Natural killer cell treated with Interleukin-12 subunit alpha and Interleukin-12 subunit beta and Interleukin-15 and Interleukin-18, amount 100 ng/mL, for 72 hours (primary cell): ENCODE measurements at regions not wholly inside any gene's neighbourhood (a gene's known extent, or its start where the extent isn't known, plus 50 kb on each side); places are given as distances from the start of the nearest gene placed in this dataset.
"Not testable (repeated sequence)": the region's sequence is repeated elsewhere in the genome, so short reads cannot be mapped to it uniquely, and the experiment has no call there.

Experiments
- ATAC-seq, 2 donors: fragments of 150-1000 bp; cut with Tn5 transposase in 1 of 2; sonication (Bioruptor Pico), chemical (Tn5 transposase) in 1 of 2; 2 replicates each; pipeline ENCODE4 v1.10.0; 2021
- DNase-seq: peaks from one replicate; pipeline ENCODE4 v3.0.0; 2022; ENCODE audit warnings: low spot score
- H3K27ac Mint-ChIP-seq, 2 donors: 1 replicate in 1 of 2; 2 replicates in 1 of 2; pipeline ENCODE4 v1.8.0; 2022; ENCODE audit warnings: mixed read lengths in 2 of 2, mild to moderate bottlenecking in 1 of 2, moderate library complexity in 1 of 2
- H3K27me3 Mint-ChIP-seq, 2 donors: 1 replicate in 1 of 2; 2 replicates in 1 of 2; pipeline ENCODE4 v1.8.0; 2022; ENCODE audit warnings: mixed read lengths in 2 of 2
- H3K36me3 Mint-ChIP-seq: one replicate; pipeline ENCODE4 v1.8.0; 2022; ENCODE audit warnings: mixed read lengths
- H3K4me1 Mint-ChIP-seq, 2 donors: 1 replicate in 1 of 2; 2 replicates in 1 of 2; pipeline ENCODE4 v1.8.0; 2022; ENCODE audit warnings: low read depth in 2 of 2, mixed read lengths in 2 of 2, mild to moderate bottlenecking in 1 of 2
- H3K4me3 Mint-ChIP-seq: one replicate; pipeline ENCODE4 v1.8.0; 2022; ENCODE audit warnings: mixed read lengths
- H3K9me3 Mint-ChIP-seq: 2 replicates; pipeline ENCODE4 v1.8.0; 2022; ENCODE audit warnings: mixed read lengths

DNA sequence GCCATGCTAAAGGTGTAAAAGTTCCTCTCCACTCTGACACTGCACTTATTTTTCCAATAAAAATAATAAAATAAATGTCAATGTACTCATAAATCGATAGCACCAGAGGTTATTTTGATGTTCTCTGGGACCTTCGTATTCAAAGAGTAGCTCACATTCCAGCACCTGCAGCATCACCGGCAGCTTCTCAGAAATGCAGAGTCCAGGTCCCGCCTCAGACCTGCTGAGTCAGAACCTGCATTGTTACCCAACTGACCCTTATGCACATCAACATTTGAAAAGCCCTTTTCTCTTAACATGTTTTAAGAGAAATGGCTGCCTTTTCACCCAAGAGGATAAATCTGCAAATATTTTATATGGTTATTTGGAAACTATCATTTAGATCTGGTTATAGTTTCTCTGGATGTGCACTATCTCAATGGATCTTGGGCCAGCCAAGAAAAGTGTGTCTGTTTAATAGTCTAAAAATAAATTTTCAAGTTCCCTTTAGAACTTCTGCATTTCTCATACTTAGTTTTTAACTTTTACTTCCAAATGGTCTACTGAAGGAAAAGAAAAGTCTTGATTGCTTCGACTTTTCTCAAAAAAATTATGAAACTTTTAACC is 216.2 kb upstream of the PRDM1 start:
- Mint-ChIP-seq H3K4me1 (peaks cover 1 to 9% of the 10 kb centered on the region in 2 donors), H3K27ac (no peak overlapping the region), H3K36me3 (no peaks in the 10 kb centered on the region), H3K27me3 (peaks cover 29 to 34% of the 10 kb centered on the region in 2 donors), H3K4me3 (no peak overlapping the region), H3K9me3 (peaks cover 8% of the 10 kb centered on the region)
- ATAC-seq = no peak
- DNase-seq = no peak

DNA sequence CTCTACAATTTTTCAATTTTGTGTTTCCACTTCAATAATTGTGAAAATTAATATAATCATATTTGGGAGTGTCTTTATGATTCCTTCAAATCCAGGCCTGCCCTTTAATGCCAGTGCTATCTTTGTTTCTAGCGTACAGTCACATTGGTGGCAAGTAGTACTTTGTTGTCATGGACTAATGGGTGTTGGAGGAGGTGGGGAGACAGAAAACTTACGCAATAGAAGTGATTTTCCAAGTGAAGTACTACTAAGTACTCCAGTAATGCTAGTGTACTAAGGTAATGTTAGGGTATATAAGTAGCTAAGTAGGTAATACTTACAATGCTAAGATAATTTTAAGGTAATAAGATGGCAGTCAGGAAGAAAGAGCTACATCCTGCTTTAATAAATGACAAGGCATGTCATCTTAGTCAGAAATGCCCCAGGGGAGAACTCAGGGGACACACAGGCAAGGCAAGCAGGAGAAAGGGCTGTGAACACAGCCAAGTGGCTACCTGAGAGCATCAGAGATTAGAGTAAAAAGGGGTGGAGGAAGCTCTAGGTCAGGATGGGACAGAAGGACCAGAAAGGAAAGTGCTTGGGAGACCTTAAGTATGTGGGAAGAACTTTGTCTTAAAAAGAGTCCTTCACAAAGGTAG is 217.2 kb upstream of the PRDM1 start:
- no peak overlapping the region for H3K27ac Mint-ChIP-seq
- H3K9me3 Mint-ChIP-seq = peaks cover 8% of the 10 kb centered on the region
- H3K4me1 Mint-ChIP-seq = peaks cover 0 to 9% of the 10 kb centered on the region in 2 donors
- DNase-seq (no peak), ATAC-seq (no peak)
- H3K4me3 Mint-ChIP-seq = no peak overlapping the region
- no peaks in the 10 kb centered on the region for H3K36me3 Mint-ChIP-seq
- H3K27me3 Mint-ChIP-seq = peaks cover 33 to 37% of the 10 kb centered on the region in 2 donors

DNA sequence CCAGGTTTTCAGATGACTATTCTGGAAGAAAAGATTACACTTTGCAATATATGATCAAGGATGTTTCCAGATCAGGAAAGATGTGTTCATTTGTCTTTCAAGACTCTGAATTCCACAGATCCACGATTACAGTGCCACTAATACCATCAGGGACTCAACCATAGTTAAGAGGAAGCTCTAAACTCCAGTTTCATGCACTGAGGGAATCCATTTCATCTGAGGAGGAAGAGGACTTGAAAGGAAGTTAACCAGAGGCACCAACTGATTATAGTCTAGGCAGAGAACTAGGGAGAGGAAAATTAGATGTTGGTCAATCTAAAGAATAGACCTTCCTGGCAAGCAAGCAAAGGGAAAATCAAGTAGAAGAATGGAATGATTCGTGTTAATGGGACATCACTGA is 218.3 kb upstream of the PRDM1 start:
- Mint-ChIP-seq H3K27ac (no peak overlapping the region), H3K9me3 (peaks cover 8% of the 10 kb centered on the region), H3K4me3 (no peak overlapping the region), H3K27me3 (peaks cover 37% of the 10 kb centered on the region in 2 donors), H3K4me1 (no peaks in the 10 kb centered on the region), H3K36me3 (no peaks in the 10 kb centered on the region)
- ATAC-seq (no peak), DNase-seq (no peak)

DNA sequence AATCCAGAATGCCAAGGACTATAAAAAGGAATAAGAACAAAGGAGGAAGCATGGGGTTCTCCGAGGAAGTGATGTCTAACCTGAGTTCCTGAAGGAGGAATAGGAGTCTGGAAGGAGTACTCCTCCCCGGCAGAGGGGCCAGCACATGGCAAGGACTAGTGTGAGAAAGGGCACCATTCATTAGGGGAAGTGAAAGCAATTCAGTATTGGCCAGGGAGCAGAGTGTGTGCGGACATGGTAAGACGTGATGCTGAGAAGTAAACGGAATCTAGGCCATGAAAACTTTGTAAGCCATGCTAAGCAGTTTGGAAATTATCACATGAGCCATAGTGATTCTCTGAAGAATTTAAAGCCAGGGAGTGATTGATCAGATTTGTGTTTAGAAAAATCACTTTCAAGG is 218.9 kb upstream of the PRDM1 start:
- H3K9me3 Mint-ChIP-seq = peaks cover 8% of the 10 kb centered on the region
- no peaks in the 10 kb centered on the region for H3K4me1 Mint-ChIP-seq
- H3K27me3 Mint-ChIP-seq = peaks cover 35 to 37% of the 10 kb centered on the region in 2 donors
- H3K36me3 Mint-ChIP-seq = no peaks in the 10 kb centered on the region
- ATAC-seq (no peak), DNase-seq (no peak)
- no peak overlapping the region for H3K27ac Mint-ChIP-seq
- H3K4me3 Mint-ChIP-seq = no peak overlapping the region

DNA sequence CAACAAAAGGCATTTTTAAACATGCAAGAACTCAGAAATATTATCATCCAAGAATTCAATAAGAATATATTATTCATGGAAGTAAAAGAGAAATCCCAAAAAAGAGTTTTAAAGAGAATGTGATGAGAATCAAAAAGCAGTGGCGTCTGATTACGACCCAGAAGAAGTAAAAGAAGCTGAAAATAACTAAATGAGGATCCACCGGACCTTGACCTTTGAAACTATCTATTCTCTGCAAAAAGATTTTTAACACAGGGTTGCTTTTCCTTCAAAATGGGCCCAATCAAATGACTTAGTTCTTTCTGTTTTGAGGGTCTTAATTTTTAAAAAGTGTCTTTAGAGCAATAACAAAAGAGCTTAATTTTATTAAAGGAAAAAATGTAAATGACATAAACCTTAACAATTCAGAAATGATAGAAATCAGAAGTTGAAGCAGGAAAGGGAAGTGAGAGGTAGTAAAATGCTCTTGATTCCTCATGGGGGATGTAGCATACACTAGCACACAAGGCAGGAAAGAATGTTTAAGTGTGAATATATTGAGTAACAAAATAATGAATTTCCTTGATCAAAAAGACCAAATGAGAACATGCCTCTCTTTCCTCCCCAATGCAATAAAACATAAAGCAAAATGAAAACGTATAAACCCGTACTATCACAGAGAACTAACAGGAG is 223.1 kb upstream of the PRDM1 start:
- Mint-ChIP-seq H3K27ac (no peak overlapping the region), H3K4me3 (no peak overlapping the region), H3K4me1 (no peaks in the 10 kb centered on the region), H3K9me3 (peaks cover 7% of the 10 kb centered on the region), H3K36me3 (no peaks in the 10 kb centered on the region), H3K27me3 (peaks cover 26 to 30% of the 10 kb centered on the region in 2 donors)
- ATAC-seq = no peak
- no peak for DNase-seq

DNA sequence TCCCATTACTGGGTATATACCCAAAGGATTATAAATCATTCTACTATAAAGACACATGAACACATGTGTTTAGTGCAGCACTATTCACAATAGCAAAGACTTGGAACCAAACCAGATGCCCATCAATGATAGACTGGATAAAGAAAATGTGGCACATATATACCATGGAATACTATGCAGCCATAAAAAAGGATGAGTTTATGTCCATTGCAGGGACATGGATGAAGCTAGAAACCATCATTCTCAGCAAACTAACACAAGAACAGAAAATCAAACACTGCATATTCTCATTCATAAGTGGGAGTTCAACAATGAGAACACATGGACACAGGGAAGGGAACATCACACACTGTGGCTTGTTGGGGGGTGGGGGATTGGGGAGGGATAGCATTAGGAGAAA is 225.2 kb upstream of the PRDM1 start:
- not testable (repeated sequence) for ATAC-seq, H3K4me1 Mint-ChIP-seq, H3K9me3 Mint-ChIP-seq, H3K36me3 Mint-ChIP-seq, H3K4me3 Mint-ChIP-seq, DNase-seq, H3K27ac Mint-ChIP-seq
- peaks cover 13 to 16% of the 10 kb centered on the region in 2 donors for H3K27me3 Mint-ChIP-seq

DNA sequence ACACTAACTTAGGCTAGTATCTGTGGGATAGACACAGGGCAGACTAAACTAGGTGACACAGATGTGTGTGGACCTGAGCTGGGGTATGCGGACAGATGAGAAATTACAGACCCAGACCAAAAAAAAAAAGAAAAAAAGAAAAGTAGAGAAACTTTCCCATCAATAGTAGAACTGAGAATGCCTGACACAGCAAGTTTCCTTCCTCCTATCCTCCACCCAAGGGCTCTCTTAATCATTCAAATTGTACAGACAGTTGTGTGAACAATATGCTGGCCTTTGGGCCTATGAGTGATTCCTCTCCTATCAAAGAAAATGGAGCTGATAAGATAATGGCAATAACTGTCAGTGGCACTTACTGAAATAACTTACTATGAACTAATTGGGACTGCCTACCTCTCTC is 226.7 kb upstream of the PRDM1 start:
- Mint-ChIP-seq H3K27me3 (peaks cover 5 to 7% of the 10 kb centered on the region in 2 donors), H3K27ac (no peak overlapping the region), H3K9me3 (no peaks in the 10 kb centered on the region), H3K36me3 (no peaks in the 10 kb centered on the region), H3K4me3 (no peak overlapping the region), H3K4me1 (no peaks in the 10 kb centered on the region)
- no peak for DNase-seq
- ATAC-seq = no peak

DNA sequence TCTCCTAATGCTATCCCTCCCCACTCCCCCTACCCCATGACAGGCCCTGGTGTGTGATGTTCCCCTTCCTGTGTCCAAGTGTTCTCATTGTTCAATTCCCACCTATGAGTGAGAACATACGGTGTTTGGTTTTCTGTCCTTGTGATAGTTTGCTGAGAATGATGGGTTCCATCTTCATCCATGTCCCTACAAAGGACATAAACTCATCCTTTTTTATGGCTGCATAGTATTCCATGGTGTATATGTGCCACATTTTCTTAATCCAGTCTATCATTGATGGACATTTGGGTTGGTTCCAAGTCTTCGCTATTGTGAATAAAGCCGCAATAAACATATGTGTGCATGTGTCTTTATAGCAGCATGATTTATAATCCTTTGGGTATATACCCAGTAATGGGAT is 227.5 kb upstream of the PRDM1 start:
- not testable (repeated sequence) for DNase-seq, H3K4me1 Mint-ChIP-seq, H3K27ac Mint-ChIP-seq, H3K36me3 Mint-ChIP-seq, H3K4me3 Mint-ChIP-seq, H3K27me3 Mint-ChIP-seq, H3K9me3 Mint-ChIP-seq, ATAC-seq

DNA sequence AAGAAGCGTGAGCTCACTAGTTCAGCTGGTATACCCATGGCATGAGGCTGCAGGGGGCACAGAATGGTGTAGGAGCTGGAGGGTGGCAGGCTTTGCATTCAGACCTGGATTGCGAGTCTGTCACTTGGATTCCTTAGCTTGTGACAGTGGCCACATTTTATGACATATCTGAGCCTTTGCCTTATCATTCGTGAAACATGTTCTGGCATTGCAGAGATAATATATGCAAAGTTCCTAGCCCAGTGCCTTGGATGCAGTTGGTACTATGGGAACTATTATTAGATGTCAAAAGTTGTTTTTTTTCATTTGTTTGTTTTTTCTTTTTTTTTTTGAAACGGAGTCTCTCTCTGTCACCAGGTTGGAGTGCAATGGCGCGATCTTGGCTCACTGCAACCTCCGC is 230.7 kb upstream of the PRDM1 start:
- no peak for ATAC-seq
- no peak overlapping the region for H3K27ac Mint-ChIP-seq
- DNase-seq = no peak
- H3K4me3 Mint-ChIP-seq = no peak overlapping the region
- no peaks in the 10 kb centered on the region for H3K36me3 Mint-ChIP-seq
- H3K4me1 Mint-ChIP-seq = no peaks in the 10 kb centered on the region
- no peaks in the 10 kb centered on the region for H3K27me3 Mint-ChIP-seq
- H3K9me3 Mint-ChIP-seq = no peaks in the 10 kb centered on the region

DNA sequence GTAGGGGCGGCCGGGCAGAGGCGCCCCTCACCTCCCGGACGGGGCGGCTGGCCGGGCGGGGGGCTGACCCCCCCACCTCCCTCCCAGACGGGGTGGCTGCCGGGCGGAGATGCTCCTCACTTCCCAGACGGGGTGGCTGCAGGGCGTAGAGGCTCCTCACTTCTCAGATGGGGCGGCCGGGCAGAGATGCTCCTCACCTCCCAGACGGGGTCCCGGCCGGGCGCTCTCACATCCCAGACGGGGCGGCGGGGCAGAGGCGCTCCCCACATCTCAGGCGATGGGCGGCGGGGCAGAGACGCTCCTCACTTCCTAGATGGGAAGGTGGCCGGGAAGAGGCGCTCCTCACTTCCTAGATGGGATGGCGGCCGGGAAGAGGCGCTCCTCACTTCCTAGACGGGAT is 232.2 kb upstream of the PRDM1 start:
- not testable (repeated sequence) for ATAC-seq, H3K4me3 Mint-ChIP-seq, H3K36me3 Mint-ChIP-seq, DNase-seq, H3K4me1 Mint-ChIP-seq, H3K27me3 Mint-ChIP-seq, H3K27ac Mint-ChIP-seq, H3K9me3 Mint-ChIP-seq

DNA sequence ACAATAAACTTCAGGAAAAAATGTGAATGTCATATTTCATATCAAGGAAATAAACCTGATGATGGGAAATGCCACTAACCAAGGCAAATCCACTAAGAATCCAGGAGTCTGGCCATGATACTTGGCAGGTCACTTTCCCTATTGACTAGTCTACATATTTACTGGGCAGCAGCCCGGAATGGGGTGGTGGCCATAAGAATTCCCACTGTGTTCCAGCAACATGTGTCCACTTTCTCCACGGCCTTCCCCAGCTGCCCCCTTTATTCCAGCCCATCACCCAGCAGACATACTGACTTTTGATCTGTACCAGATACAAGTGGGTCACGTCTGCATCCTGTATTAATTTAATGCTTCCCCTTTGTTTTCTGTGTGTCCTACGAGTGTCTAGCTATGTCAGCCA is 234.5 kb upstream of the PRDM1 start:
- DNase-seq (no peak), ATAC-seq (no peak)
- Mint-ChIP-seq H3K9me3 (no peaks in the 10 kb centered on the region), H3K36me3 (no peaks in the 10 kb centered on the region), H3K4me3 (no peak overlapping the region), H3K4me1 (no peaks in the 10 kb centered on the region), H3K27me3 (no peaks in the 10 kb centered on the region), H3K27ac (no peak overlapping the region)

DNA sequence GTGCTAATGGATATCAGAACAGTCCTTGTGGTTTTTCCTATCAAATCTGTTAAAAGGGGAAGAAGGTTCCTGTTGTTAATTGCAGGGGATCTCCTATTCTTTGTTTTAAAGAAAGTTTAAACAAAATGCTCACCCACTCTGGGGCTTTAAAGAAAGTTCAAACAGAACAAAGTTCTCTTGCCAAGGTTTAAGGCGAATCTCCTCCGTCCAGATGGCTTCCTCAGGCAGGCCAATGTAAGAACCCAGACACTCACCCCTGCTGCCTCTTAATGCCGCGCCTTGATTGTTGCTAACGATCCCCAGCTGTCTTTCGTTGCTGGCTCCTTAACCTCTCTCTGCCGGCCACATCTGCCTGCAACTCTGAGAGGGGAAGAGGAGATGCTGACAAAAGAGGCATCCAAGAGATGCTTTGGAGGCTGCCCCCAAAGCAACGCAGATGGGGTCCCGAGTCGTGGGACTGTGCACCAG is 235.0 kb upstream of the PRDM1 start:
- ATAC-seq (no peak), DNase-seq (no peak)
- Mint-ChIP-seq H3K27me3 (no peaks in the 10 kb centered on the region), H3K36me3 (no peaks in the 10 kb centered on the region), H3K27ac (no peak overlapping the region), H3K9me3 (no peaks in the 10 kb centered on the region), H3K4me1 (no peaks in the 10 kb centered on the region), H3K4me3 (no peak overlapping the region)

DNA sequence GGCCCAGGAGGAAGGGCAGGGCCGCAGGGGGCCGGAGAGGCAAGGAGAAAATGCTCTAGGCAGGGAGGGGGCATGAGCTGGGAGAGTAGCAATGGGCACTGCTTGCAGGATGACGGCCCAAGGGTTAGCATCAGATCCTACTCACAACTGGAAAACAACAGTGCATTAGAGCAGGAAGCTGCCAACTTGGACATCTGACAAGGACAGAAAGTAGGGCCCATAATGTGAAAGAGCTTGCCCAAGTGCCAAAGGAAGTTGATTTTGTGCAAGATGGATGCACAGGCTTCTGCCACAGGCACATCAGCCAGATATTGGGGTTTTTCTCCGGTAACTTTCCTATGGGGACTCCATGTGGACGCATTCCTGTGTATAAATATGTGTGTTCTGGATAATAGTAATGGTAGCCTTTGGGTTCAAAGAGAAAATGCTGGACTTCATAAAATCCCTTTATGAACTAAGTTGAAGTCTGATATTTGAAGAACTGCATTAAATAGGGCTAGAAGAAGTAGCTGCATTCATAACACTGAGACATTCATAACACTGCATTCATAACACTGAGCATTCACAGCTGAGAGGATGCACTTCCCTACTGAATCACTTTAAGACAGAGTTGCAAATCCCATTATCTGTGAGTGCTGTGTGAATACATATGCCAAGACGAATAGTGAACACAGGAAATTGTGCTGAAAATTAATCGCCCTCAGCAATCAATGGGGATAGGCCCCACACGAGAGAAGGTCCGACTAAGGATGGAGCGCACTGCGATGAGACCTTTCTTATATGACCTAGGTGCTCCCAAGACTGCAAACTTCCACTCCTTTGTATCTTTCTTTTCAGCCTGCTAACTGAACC is 235.6 kb upstream of the PRDM1 start:
- DNase-seq (no peak), ATAC-seq (no peak)
- Mint-ChIP-seq H3K4me3 (no peak overlapping the region), H3K9me3 (no peaks in the 10 kb centered on the region), H3K36me3 (no peaks in the 10 kb centered on the region), H3K27me3 (no peaks in the 10 kb centered on the region), H3K27ac (no peak overlapping the region), H3K4me1 (no peaks in the 10 kb centered on the region)

DNA sequence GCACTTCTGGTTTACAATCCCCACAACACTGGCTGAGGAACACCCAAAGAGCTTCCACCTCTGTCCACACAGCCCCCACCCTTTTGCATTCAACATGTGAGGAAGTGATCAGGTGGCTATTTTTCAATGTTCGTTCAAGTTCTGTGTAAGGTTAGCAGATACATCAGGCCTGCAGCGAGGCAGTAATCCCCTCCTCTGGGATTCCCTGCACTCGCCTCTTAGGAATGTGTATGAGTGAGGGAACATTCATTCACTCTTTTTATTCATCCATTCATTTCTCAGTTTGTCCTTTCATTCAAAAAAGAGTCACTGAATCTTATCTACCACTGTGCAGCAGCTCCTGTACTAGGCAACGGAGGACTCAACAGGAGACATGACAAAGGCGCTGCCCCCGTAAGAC is 236.4 kb upstream of the PRDM1 start:
- Mint-ChIP-seq H3K4me3 (no peak overlapping the region), H3K36me3 (no peaks in the 10 kb centered on the region), H3K4me1 (no peaks in the 10 kb centered on the region), H3K9me3 (no peaks in the 10 kb centered on the region), H3K27me3 (no peaks in the 10 kb centered on the region), H3K27ac (no peak overlapping the region)
- ATAC-seq (no peak), DNase-seq (no peak)
